Ovary (tissue), 3 donors: ENCODE measurements at regions not wholly inside any gene's neighbourhood (a gene's known extent, or its start where the extent isn't known, plus 50 kb on each side); places are given as distances from the start of the nearest gene placed in this dataset.

Source experiments
- EP300 ChIP-seq: sonication (generic); formaldehyde crosslinking; IDR thresholded peaks from one replicate; pipeline ENCODE4 v1.6.1; 2017; ENCODE audit warnings: antibody characterized with exemption
- POLR2A ChIP-seq: fragments of 450-650 bp; IDR thresholded peaks from one replicate; pipeline ENCODE4 v1.6.1; 2017; ENCODE audit warnings: antibody characterized with exemption, mild to moderate bottlenecking, moderate library complexity
- TF ChIP-seq, protein P1 (sequence below), 3 donors: fragments of 450-650 bp in 2 of 3; fragments of 200-600 bp in 1 of 3; IDR thresholded peaks; one replicate each; pipeline versions ENCODE4 v1.5.1 to v1.8.0; 2016 to 2022; ENCODE audit warnings: antibody characterized with exemption in 3 of 3, mild to moderate bottlenecking in 1 of 3
- donor health status: DM: no; HTN: no; CAD: no.

DNA sequence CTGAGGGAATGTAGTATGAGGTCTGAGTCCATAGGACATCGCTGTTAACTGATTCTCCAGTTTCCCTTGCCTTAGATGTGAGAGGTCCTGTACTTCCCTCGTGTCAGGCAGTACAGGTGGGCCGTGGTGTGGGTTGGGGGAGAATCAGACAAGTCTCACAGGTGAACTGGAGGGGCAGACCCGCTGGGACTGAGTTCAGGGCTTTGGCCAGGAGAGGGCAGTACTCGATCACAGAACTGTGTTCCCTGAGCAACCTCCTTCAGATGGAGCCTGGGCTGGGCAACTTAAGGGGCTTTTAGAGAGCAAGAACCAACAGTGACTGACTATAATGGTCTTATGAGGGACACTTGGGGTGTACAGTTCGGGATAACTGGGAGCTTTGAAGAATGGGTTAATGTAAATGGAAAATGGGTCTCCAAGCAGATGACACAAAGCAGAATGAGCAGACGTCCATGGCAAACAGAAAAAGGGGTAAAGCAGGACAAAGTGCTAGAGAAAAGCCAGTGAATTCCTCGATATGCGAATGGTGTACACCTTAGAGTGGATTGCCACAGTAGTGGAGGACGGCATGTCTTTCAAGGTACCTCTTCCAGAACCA lies 83.6 kb downstream of the CCNG2 start:
- TF ChIP-seq EP300 (no peak), POLR2A (no peak)
- TF ChIP-seq, protein P1, sequence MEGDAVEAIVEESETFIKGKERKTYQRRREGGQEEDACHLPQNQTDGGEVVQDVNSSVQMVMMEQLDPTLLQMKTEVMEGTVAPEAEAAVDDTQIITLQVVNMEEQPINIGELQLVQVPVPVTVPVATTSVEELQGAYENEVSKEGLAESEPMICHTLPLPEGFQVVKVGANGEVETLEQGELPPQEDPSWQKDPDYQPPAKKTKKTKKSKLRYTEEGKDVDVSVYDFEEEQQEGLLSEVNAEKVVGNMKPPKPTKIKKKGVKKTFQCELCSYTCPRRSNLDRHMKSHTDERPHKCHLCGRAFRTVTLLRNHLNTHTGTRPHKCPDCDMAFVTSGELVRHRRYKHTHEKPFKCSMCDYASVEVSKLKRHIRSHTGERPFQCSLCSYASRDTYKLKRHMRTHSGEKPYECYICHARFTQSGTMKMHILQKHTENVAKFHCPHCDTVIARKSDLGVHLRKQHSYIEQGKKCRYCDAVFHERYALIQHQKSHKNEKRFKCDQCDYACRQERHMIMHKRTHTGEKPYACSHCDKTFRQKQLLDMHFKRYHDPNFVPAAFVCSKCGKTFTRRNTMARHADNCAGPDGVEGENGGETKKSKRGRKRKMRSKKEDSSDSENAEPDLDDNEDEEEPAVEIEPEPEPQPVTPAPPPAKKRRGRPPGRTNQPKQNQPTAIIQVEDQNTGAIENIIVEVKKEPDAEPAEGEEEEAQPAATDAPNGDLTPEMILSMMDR (IDR thresholded peaks at IDR 0.05): no peak
